Esophagus squamous epithelium (tissue), 5 donors: ENCODE measurements at regions not wholly inside any gene's neighbourhood (a gene's known extent, or its start where the extent isn't known, plus 50 kb on each side); places are given as distances from the start of the nearest gene placed in this dataset.
"Not testable (repeated sequence)": the region's sequence is repeated elsewhere in the genome, so short reads cannot be mapped to it uniquely, and the experiment has no call there.

ENCODE experiments used
- DNase-seq: peaks from one replicate; lab custom pipeline; 2025; lab: John Stamatoyannopoulos, UW
- H3K27ac ChIP-seq, 4 donors: fragments of 200-600 bp; sonication (generic); one replicate each; pipeline ENCODE4 v1.5.1; 2016 to 2019; ENCODE audit warnings: mild to moderate bottlenecking in 1 of 4
- H3K27me3 ChIP-seq, 4 donors: fragments of 200-600 bp; sonication (generic); 1 replicate in 3 of 4; 2 replicates in 1 of 4; pipeline versions ENCODE4 v1.5.1 to v1.6.0; 2017 to 2021; ENCODE audit warnings: antibody characterized with exemption in 1 of 4
- H3K36me3 ChIP-seq, 3 donors: fragments of 200-600 bp; sonication (generic); one replicate each; pipeline ENCODE4 v1.5.1; 2016 to 2019
- H3K4me1 ChIP-seq, 3 donors: fragments of 200-600 bp; sonication (generic); one replicate each; pipeline ENCODE4 v1.5.1; 2017 to 2019
- H3K4me3 ChIP-seq, 4 donors: fragments of 200-600 bp; sonication (generic); 1 replicate in 3 of 4; 2 replicates in 1 of 4; pipeline ENCODE4 v1.5.1; 2016 to 2019; ENCODE audit warnings: mild to moderate bottlenecking in 2 of 4, moderate library complexity in 1 of 4
- H3K9me3 ChIP-seq, 3 donors: fragments of 200-600 bp; sonication (generic); one replicate each; pipeline ENCODE4 v1.5.1; 2016 to 2019
- POLR2A ChIP-seq, 4 donors: fragments of 450-650 bp; IDR thresholded peaks; one replicate each; pipeline ENCODE4 v1.6.1; 2017; ENCODE audit warnings: antibody characterized with exemption in 4 of 4, mild to moderate bottlenecking in 4 of 4, moderate library complexity in 3 of 4
- WGBS, 2 donors: methylation state at CpG; one replicate each; pipeline ENCODE4 v1.1.5; 2018; 5-methylcytosine and 5-hydroxymethylcytosine counted together
- intact Hi-C: fragments of 100-400 bp; cut with DNase I; formaldehyde crosslinking; loops from one replicate; pipeline ENCODE4 v1.15.0; 2022
- TF ChIP-seq, protein P1 (sequence below), 6 experiments: fragments of 450-650 bp in 4 of 6; fragments of 200-600 bp in 2 of 6; sonication (generic) in 2 of 6; IDR thresholded peaks; one replicate each; pipeline ENCODE4 v1.5.1; 2016 to 2019; ENCODE audit warnings: antibody characterized with exemption in 6 of 6, mild to moderate bottlenecking in 4 of 6, moderate library complexity in 4 of 6
- donor health status: DM: yes; HTN: yes; CAD: no.

DNA sequence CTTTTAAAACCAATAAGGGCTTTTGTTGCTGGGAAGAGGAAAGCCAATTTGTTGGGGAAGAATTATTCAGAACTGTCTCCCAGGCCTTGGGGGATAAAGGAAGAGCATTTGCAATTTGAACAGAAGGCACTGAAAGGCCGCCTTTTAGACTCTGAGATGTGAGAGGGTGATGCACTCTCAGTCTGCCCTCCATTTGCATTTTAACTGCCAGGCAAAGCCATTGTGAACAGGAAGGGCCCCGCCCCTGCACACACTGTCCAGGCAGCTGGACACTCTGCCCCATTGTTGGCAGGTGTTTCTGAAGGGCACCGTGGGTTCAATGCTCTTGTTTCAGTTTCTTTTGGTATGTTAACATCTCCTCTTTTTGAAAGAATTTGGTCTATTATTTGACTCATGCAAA is 169.5 kb upstream of the COPS8 start:
- TF ChIP-seq POLR2A (IDR thresholded peaks at IDR 0.05): no peak
- TF ChIP-seq, protein P1, sequence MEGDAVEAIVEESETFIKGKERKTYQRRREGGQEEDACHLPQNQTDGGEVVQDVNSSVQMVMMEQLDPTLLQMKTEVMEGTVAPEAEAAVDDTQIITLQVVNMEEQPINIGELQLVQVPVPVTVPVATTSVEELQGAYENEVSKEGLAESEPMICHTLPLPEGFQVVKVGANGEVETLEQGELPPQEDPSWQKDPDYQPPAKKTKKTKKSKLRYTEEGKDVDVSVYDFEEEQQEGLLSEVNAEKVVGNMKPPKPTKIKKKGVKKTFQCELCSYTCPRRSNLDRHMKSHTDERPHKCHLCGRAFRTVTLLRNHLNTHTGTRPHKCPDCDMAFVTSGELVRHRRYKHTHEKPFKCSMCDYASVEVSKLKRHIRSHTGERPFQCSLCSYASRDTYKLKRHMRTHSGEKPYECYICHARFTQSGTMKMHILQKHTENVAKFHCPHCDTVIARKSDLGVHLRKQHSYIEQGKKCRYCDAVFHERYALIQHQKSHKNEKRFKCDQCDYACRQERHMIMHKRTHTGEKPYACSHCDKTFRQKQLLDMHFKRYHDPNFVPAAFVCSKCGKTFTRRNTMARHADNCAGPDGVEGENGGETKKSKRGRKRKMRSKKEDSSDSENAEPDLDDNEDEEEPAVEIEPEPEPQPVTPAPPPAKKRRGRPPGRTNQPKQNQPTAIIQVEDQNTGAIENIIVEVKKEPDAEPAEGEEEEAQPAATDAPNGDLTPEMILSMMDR (IDR thresholded peaks at IDR 0.05): no peak
- Histone ChIP-seq H3K36me3 (no peaks in the 10 kb centered on the region), H3K4me3 (no peak overlapping the region), H3K27ac (no peak overlapping the region), H3K9me3 (no peaks in the 10 kb centered on the region), H3K4me1 (no peaks in the 10 kb centered on the region), H3K27me3 (no peaks in the 10 kb centered on the region)
- 66 to 79% methylated on average over 3 of the region's 3 CpGs for WGBS, 2 donors
- intact Hi-C loops: no loop called here
- no peak for DNase-seq

DNA sequence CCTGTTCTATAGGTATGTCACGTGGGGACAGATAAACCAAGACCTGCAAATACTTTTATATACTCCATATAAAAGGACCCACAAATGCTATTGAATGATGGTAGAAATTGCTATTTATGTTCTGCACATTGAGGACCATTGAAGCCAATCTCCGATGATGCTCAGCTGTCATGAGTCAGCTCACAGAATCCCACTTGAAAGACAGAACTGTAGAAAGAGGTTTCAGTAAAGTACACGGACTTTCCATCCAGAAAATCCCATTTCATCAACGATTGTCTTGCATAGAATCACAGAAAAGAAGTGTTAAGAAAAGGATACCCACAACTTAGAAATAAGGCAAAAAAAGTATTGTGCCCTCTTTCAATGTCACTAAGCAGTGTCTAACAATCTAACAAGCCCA is 169.0 kb upstream of the COPS8 start:
- DNase-seq: no peak
- no peak overlapping the region for H3K4me3 ChIP-seq
- intact Hi-C loops: no loop called here
- no peaks in the 10 kb centered on the region for H3K27me3 ChIP-seq
- no peak for TF ChIP-seq POLR2A (IDR thresholded peaks at IDR 0.05)
- TF ChIP-seq, protein P1 (IDR thresholded peaks at IDR 0.05): no peak
- no peaks in the 10 kb centered on the region for H3K9me3 ChIP-seq
- no peaks in the 10 kb centered on the region for H3K36me3 ChIP-seq
- 81 to 83% methylated on average over 4 of the region's 4 CpGs for WGBS, 2 donors
- no peaks in the 10 kb centered on the region for H3K4me1 ChIP-seq
- H3K27ac ChIP-seq: no peak overlapping the region

DNA sequence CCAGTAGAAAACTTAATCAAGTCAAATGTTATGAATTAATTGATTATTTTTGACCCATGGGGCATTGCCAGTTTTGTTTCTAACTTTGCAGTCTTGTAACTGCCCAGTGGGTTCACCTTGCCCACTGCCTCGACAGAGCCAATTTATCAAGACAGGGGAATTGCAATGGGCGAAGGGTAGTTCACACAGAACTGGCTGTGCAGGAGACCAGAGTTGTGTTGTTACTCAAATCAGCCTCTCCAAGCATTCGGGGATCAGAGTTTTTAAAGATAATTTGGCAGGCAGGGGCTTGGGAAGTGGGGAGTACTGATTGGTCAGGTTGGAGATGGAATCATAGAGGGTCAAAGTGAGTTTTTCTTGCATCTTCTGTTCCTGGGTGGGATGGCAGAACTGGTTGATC is 168.5 kb upstream of the COPS8 start:
- WGBS, 2 donors: 80 to 90% methylated on average over 3 of the region's 3 CpGs
- H3K27ac ChIP-seq: no peak overlapping the region
- DNase-seq: no peak
- H3K9me3 ChIP-seq: no peaks in the 10 kb centered on the region
- H3K36me3 ChIP-seq: no peaks in the 10 kb centered on the region
- no peaks in the 10 kb centered on the region for H3K4me1 ChIP-seq
- intact Hi-C loops: no loop called here
- H3K4me3 ChIP-seq: no peak overlapping the region
- TF ChIP-seq POLR2A (IDR thresholded peaks at IDR 0.05): no peak
- TF ChIP-seq, protein P1 (IDR thresholded peaks at IDR 0.05): no peak
- no peaks in the 10 kb centered on the region for H3K27me3 ChIP-seq

DNA sequence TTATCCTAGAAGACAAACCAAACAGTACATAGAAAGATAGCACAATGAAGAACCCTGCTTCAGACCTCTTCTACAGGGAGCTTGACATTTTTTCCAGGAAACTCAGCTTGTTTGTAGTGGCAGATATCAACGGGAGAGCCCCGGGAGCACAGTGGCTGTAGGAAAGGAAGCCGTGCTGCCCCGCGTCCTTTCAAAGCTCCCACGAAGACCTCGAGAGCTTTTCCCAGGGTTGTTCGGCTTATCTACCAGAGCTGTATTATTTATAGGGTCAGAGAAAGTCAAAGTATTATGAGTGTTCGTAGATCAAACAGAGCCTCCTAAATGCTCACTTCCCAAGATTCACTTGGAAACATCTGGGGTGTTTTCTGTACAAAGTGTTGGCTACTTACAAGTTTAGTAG is 167.1 kb upstream of the COPS8 start:
- 46 to 82% methylated on average over 7 to 9 of the region's 9 CpGs for WGBS, 2 donors
- Histone ChIP-seq H3K9me3 (no peaks in the 10 kb centered on the region), H3K27ac (no peak overlapping the region), H3K36me3 (no peaks in the 10 kb centered on the region), H3K27me3 (no peaks in the 10 kb centered on the region), H3K4me3 (no peak overlapping the region), H3K4me1 (no peaks in the 10 kb centered on the region)
- TF ChIP-seq, protein P1 (IDR thresholded peaks at IDR 0.05): no peak
- no peak for TF ChIP-seq POLR2A (IDR thresholded peaks at IDR 0.05)
- DNase-seq: no peak
- intact Hi-C loops: no loop called here

DNA sequence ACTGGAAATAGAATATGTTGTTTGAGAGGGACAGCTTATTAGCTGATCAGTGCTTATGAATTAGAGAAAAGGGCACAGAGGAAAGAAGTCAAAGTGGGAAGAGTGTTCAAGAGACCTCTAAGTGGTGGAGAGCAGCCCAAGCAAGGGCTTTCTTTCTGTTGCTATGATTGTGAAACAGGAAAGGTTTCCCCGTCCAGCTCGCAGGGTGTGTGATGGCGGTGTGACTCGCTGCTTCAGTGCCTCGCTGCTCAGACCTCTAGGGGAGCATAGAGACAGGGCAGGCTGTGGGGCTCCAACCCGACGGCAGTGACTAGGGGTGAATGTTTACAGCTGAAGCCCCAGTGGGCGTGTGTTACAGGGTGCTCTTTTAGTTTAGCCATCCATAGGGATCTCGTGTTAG is 166.5 kb upstream of the COPS8 start:
- DNase-seq: no peak
- H3K9me3 ChIP-seq: no peaks in the 10 kb centered on the region
- no peak for TF ChIP-seq POLR2A (IDR thresholded peaks at IDR 0.05)
- TF ChIP-seq, protein P1 (IDR thresholded peaks at IDR 0.05): peak in 1 of 6 experiments; percentile 31

DNA sequence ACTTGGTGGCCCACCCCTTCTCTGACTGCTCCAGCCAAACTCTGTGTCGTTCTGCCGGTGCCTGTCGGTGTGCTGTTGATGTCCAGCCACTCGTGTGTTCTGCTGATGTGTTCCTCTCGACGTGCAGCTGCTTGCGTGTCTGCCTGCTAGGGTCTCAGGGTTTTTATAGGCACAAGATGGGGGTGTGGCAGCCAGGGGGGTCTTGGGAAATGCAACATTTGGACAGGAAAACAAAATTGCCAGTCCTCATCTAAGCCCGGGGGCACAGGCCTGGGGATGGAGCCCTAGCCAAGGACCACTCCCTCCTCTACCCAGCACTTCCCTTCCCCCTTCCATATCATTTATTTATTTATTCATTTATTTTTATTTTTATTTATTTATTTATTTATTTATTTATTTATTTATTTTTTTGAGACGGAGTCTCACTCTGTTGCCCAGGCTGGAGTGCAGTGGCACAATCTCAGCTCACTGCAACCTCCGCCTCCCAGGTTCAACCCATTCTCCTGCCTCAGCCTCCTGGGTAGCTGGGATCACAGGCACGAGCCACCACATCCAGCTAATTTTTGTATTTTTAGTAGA is 165.8 kb upstream of the COPS8 start:
- H3K36me3 ChIP-seq, H3K4me1 ChIP-seq, DNase-seq, intact Hi-C loops, H3K4me3 ChIP-seq, H3K27me3 ChIP-seq, H3K9me3 ChIP-seq, H3K27ac ChIP-seq: not testable (repeated sequence)
- 86 to 89% methylated on average over 5 to 11 of the region's 11 CpGs for WGBS, 2 donors

More for the DNA sequence above, 166.5 kb upstream of the COPS8 start:
- Histone ChIP-seq H3K4me1 (no peaks in the 10 kb centered on the region), H3K27ac (no peak overlapping the region), H3K27me3 (no peaks in the 10 kb centered on the region), H3K36me3 (no peaks in the 10 kb centered on the region), H3K4me3 (no peak overlapping the region)
- intact Hi-C loops: no loop called here
- 47 to 57% methylated on average over 8 to 9 of the region's 9 CpGs for WGBS, 2 donors
